Urinary bladder (tissue), 3 donors: ENCODE measurements at regions not wholly inside any gene's neighbourhood (a gene's known extent, or its start where the extent isn't known, plus 50 kb on each side); places are given as distances from the start of the nearest gene placed in this dataset.
"Not testable (repeated sequence)": the region's sequence is repeated elsewhere in the genome, so short reads cannot be mapped to it uniquely, and the experiment has no call there.

Experiments used
- DNase-seq: peaks from one replicate; pipeline ENCODE4 v3.0.0-alpha.2; 2015; ENCODE audit errors: extremely low spot score
- H3K27ac ChIP-seq: one replicate; pipeline ENCODE4 v1.5.1; 2013; ENCODE audit warnings: low read depth, mild to moderate bottlenecking, moderate library complexity
- H3K36me3 ChIP-seq: one replicate; pipeline ENCODE4 v1.6.1; 2013; ENCODE audit warnings: mild to moderate bottlenecking, moderate library complexity; ENCODE audit not compliant: insufficient read depth
- H3K4me1 ChIP-seq: one replicate; pipeline ENCODE4 v1.6.1; 2013; ENCODE audit warnings: mild to moderate bottlenecking, moderate library complexity; ENCODE audit not compliant: insufficient read depth
- H3K4me3 ChIP-seq: one replicate; pipeline ENCODE4 v1.5.1; 2013; ENCODE audit warnings: low read depth, low read length
- WGBS: extraction: QIAGEN DNeasy Blood & Tissue Kit; methylation state at CpG from one replicate; pipeline ENCODE4 v1.1.7; 2013; 5-methylcytosine and 5-hydroxymethylcytosine counted together
- donor health status: healthy with polysubstance abuse.
- donor health status: healthy.

DNA sequence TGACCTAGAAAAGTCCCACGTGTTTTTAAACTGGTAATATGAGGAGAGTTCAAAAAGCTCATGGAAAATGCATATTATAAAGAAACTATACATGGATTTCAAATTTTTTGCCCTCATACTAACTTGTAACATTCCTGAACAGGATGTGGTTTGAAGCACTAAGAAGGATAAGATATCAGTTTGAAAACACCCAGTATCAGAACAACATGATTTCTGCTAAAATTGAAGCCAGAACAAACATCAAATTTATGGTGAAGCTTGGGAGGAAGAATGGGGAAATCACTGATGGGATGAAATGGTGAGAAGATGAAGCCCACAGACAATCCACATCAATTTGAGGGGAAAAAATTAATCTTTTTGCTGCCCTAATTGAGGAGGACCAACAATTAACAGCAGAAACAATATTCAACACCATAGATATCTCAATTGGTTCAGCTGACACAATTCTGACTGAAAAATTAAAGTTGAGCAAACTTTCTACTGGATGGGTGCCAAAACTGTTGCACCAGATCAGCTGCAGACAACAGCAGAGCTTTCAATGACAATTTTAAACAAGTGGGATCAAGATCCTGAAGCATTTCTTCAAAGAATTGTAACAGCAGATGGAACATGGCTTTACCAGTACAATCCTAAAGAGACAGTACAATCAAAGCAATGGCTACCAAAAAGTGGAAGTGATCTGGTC is 113.2 kb upstream of the SNX2 start:
- H3K36me3 ChIP-seq: no peaks in the 10 kb centered on the region
- no peak overlapping the region for H3K4me3 ChIP-seq
- no peaks in the 10 kb centered on the region for H3K4me1 ChIP-seq
- 65% methylated on average over 1 of the region's 1 CpG for WGBS
- no peak overlapping the region for H3K27ac ChIP-seq
- DNase-seq: no peak

DNA sequence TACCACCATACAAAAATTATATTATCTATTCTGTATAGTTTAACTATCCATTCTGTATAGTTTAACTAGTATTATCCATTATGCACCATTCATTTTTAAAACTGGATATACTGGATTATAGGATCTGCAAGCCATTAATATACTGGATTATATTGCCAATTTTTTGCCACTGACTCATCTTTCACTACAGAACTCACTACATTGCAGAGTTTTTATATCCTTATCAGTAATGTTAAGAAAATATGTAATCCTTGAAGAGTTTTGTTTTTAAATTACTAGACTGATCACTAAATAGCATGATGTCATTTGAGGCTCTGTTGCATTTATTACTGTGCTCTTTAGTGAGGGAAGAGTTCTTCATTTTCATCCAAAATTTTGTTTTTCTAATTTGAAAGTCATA is 109.8 kb upstream of the SNX2 start:
- DNase-seq: no peak
- Histone ChIP-seq H3K4me3 (no peak overlapping the region), H3K4me1 (no peaks in the 10 kb centered on the region), H3K36me3 (no peaks in the 10 kb centered on the region), H3K27ac (no peak overlapping the region)

DNA sequence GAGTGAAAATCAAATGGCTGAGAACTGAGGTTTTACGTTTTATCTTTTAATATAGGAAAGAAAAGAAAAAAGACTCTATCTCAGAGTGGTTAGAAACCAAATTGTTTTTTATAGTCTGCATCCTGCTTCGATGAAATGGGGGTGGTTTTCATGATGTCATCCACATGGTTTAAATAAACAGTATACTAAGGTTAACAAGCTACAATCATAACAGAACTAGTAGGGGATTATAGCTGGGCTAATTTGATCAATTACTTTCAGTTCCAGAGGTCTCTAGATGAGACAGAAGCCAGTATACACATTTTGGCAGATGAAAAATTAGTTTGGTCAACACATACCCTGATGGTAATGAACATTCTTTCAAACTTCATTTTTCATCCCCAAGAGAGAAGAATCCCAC is 106.3 kb upstream of the SNX2 start:
- WGBS: 39% methylated on average over 2 of the region's 2 CpGs
- Histone ChIP-seq H3K36me3 (no peaks in the 10 kb centered on the region), H3K4me3 (no peak overlapping the region), H3K4me1 (no peaks in the 10 kb centered on the region), H3K27ac (no peak overlapping the region)
- DNase-seq: no peak

DNA sequence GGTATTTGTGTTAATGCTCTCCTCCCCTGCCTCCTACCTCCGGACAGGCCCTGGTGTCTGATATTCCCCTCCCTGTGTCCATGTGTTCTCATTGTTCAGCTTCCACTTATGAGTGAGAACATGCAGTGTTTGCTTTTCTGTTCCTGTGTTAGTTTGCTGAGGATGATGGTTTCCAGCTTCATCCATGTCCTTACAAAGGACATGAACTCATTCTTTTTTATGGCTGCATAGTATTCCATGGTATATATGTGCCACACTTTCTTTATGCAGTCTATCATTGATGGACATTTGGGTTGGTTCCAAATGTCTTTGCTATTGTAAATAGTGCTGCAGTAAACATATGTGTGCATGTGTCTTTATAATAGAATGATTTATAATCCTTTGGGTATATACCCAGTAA is 105.2 kb upstream of the SNX2 start:
- H3K4me1 ChIP-seq, H3K27ac ChIP-seq, H3K36me3 ChIP-seq, H3K4me3 ChIP-seq, DNase-seq: not testable (repeated sequence)
- WGBS: 80% methylated on average over 1 of the region's 1 CpG

DNA sequence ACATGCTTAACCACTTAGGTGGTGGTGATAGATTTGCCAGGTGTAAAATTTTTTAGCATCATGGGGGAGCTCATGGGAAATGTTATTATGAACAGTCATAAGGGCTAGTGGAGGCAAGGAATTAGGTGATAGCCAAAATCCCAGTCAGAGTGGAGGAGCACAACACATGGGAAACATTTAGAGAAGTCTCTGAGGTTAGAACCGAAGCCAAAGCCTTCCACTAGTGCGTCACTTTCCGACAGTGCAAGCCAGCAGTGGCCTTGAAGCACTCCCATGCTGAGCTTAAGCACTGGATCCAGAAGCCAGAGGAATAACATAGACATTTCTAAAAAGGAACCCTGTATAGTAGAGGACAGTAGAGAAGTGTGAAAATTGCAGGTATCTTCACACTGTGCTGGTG is 101.5 kb upstream of the SNX2 start:
- Histone ChIP-seq H3K4me1 (no peaks in the 10 kb centered on the region), H3K27ac (no peak overlapping the region), H3K4me3 (no peak overlapping the region), H3K36me3 (no peaks in the 10 kb centered on the region)
- DNase-seq: no peak
- 81% methylated on average over 3 of the region's 3 CpGs for WGBS

DNA sequence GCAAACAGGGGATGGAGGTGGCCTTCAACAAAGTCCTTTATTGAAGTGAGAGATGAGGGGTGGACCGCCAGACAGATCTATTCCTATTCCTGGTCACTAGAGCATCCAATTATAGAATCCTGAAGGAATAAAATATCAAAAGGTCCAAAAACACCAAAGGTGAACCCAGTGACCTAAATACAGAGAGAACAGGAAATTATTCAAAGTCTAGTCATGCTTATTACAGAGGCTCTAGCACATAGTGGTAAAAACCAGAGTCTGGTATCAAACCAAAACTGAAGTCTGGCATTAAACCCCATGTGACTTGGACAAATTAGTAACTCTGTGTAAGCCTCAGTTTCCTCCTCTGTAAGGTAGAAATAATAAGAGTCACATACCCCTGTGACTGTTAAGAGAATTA is 100.5 kb upstream of the SNX2 start:
- DNase-seq: no peak
- H3K4me1 ChIP-seq: no peaks in the 10 kb centered on the region
- no peaks in the 10 kb centered on the region for H3K36me3 ChIP-seq
- H3K27ac ChIP-seq: no peak overlapping the region
- WGBS: 97% methylated on average over 1 of the region's 1 CpG
- H3K4me3 ChIP-seq: no peak overlapping the region

DNA sequence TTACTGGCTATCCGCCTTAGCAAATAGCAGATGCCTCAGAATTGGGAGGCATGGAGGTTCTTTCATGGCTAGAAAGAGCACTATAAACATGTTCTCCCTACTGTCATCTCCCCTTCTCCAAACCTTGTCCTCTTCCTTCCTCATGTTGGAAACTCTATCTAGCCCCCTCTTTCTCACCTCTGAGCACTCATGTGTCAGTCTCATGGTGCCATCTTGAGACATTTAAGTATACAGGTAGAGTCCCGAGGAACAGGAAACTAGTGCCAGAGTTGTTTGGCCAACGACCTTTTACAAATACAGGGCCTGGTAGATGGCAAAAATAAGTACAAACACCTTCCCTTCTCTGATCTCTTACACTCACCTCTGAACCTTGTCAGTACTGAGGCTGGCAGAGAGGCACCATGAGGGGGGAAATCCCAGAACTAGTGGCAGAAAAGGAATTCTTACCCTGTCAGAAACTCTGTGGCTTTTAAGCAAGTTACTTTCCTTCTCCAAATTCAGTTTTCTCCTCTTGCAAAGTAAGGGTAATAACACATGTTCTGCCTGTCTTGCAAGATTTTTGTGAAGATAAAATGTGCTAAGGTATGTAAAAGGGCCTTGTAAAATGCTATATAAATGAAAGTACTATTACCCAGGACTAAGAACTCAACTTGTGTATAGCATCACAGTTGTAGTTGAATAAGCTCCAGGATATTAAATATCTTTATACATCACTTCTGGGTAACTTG is 94.1 kb upstream of the SNX2 start:
- no peak overlapping the region for H3K27ac ChIP-seq
- H3K4me3 ChIP-seq: no peak overlapping the region
- H3K36me3 ChIP-seq: no peaks in the 10 kb centered on the region
- no peak for DNase-seq
- WGBS: 70% methylated on average over 3 of the region's 3 CpGs
- H3K4me1 ChIP-seq: no peaks in the 10 kb centered on the region

DNA sequence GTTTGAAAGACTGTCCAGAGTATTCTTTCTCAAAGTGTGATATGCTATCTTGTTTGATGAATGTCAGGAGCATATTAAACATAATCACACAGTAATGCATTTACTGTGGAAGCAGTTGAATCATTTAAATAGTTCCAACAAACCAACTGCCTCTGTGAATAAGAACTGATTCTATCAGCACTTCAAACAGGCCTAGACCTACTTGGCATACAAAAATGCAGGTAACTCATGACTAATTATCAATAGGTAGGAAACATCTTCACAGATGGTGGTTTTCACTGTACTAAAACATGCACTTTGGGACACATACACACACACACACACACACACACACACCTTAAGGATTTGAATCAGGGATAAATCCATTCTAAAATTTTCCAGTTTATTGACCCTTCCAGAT is 91.2 kb upstream of the SNX2 start:
- DNase-seq: no peak
- H3K36me3 ChIP-seq: no peaks in the 10 kb centered on the region
- no peak overlapping the region for H3K27ac ChIP-seq
- H3K4me3 ChIP-seq: no peak overlapping the region
- H3K4me1 ChIP-seq: no peaks in the 10 kb centered on the region

DNA sequence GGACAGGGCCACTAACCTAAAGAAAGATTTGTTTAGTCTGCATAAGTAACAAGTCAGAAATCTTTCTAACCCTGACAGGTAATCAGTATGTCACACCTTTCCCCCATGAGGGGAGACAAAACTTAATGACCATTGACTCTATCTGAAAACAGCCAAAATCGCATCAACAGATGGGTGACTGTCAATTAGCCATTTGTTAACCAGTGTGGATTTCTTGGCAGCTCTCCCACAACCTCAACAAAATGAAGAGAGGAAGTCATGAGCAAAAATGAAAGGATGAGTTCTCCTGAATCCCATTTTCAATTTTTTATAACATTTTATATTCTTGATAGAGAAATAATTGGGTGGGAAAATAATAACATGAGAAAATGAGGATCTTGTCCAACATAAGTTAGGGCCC is 84.6 kb upstream of the SNX2 start:
- 85% methylated on average over 1 of the region's 1 CpG for WGBS
- Histone ChIP-seq H3K36me3 (no peaks in the 10 kb centered on the region), H3K4me1 (no peaks in the 10 kb centered on the region), H3K27ac (no peak overlapping the region), H3K4me3 (no peak overlapping the region)
- no peak for DNase-seq

DNA sequence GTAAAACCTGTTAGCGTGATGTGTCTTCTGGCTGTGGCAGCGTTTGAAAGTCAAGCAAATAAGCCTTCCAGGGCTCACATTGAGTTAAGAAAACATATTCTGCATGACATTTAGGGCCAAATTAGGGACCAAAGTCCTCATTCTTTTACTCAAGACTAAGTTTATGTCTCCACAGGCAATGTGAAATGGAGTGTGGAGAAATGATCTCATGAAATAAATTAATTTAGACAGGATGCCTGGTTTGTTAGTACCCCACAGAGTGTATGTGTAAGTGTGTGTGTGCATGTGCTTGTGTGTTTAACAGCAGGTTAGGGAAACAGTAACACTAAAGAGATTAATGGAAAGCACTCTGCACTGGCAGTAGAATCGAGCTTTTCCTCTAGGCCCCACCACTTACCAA is 82.9 kb upstream of the SNX2 start:
- Histone ChIP-seq H3K27ac (no peak overlapping the region), H3K36me3 (no peaks in the 10 kb centered on the region), H3K4me1 (no peaks in the 10 kb centered on the region), H3K4me3 (no peak overlapping the region)
- 86% methylated on average over 3 of the region's 3 CpGs for WGBS
- no peak for DNase-seq

DNA sequence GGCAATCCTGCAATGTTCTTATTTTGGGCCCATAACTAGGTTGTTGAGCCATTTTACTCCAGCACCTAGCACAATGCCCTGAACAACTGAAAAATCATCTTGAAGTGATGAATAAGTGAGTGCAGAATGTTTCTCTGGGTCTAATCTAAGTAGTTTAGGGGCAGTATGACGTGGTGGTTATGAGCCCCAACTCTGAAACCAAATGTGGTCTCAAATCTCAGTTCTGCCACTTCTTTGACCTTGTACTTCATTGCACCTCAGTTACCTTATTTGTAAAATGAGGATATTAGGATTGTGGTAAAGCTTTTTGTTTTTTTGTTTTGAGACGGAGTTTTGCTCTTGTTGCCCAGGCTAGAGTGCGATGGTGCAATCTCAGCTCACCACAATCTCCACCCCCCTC is 80.9 kb upstream of the SNX2 start:
- 89% methylated on average over 3 of the region's 3 CpGs for WGBS
- no peak for DNase-seq
- Histone ChIP-seq H3K27ac (no peak overlapping the region), H3K36me3 (no peaks in the 10 kb centered on the region), H3K4me3 (no peak overlapping the region), H3K4me1 (no peaks in the 10 kb centered on the region)

DNA sequence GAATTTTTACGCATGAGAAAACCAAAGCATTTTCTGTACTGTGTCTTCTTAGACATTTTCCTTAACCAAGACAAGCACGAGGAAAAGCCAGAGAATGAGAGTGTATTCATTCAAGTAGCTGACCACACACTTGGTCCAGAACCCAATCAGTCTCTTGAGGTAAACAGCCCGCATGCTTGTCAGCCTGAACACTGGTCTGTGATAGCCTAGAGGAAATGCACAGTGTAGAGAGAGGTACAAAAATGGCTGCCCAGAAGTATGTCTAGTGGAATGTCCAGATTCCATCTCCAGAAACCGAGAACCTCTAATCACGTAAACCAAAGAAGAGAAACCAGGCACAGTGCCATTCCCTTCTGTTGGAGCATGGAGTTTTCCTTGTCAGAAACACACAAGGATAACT is 80.0 kb upstream of the SNX2 start:
- Histone ChIP-seq H3K27ac (no peak overlapping the region), H3K4me1 (no peaks in the 10 kb centered on the region), H3K4me3 (no peak overlapping the region), H3K36me3 (no peaks in the 10 kb centered on the region)
- WGBS: 87% methylated on average over 5 of the region's 5 CpGs
- DNase-seq: no peak

DNA sequence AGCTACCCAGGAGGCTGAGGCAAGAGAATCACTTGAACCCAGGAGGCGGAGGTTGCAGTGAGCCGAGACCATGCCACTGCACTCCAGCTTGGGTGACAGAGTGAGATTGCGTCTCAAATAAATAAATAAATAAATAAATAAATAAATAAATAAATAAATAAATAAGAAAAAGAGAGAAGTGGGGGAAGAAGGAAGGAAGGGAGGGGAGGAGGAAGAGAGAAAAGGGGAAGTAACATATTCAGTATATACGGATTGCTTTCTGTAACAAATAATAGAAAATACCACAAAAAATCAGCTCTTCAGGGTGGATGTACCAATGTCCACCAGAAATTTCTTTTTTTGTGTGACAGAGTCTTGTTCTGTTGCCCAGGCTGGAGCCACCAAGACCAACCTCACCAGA is 78.1 kb upstream of the SNX2 start:
- WGBS: 92% methylated on average over 4 of the region's 4 CpGs
- H3K27ac ChIP-seq, DNase-seq, H3K36me3 ChIP-seq, H3K4me1 ChIP-seq, H3K4me3 ChIP-seq: not testable (repeated sequence)

DNA sequence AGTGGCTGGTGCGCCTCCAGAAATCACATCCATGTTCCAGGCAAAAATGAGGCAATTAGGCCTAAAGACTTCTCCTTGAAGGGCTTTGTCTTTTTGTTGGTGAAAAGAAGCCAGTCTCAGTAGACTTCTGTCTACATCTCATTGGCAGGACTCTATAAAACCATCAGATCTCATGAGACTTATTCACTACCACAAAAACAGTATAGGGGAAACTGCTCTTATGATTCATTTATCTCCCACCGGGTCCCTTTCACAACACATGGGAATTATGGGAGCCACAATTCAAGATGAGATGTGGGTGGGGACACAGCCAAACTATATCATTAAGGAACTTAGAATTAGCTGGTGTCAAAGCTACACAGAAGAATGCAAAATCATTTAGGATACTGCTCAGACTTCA is 77.7 kb upstream of the SNX2 start:
- 85% methylated on average over 2 of the region's 2 CpGs for WGBS

DNA sequence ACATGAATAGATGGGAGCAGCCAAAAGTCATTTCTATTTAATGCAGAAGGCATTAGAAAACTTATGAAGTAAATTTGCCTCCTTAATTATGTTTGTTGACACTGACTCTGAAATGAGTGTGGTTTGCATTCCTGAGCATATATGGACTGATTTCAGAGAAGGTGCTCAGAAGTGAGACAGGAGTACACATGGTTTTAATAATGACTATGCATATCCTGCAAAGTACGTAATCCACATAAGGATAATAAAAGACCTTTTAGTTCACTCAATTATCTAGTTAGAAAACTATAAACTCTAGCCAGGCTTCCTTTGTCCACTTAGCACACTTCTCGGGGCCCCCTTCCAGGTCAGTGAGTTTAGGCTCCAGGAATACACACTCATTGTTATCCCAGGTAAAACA is 75.7 kb upstream of the SNX2 start:
- WGBS: 86% methylated on average over 2 of the region's 2 CpGs
- Histone ChIP-seq H3K27ac (no peak overlapping the region), H3K4me1 (no peaks in the 10 kb centered on the region), H3K4me3 (no peak overlapping the region), H3K36me3 (no peaks in the 10 kb centered on the region)
- no peak for DNase-seq

More for the DNA sequence above, 77.7 kb upstream of the SNX2 start:
- Histone ChIP-seq H3K4me1 (no peaks in the 10 kb centered on the region), H3K27ac (no peak overlapping the region), H3K4me3 (no peak overlapping the region), H3K36me3 (no peaks in the 10 kb centered on the region)
- DNase-seq: no peak
